Endothelial cell of umbilical vein (primary cell): ENCODE measurements at regions not wholly inside any gene's neighbourhood (a gene's known extent, or its start where the extent isn't known, plus 50 kb on each side); places are given as distances from the start of the nearest gene placed in this dataset.

ENCODE experiments used
- CTCF ChIP-seq, 2 donors: IDR thresholded peaks; 1 replicate in 1 of 2; 2 replicates in 1 of 2; pipeline ENCODE4 v1.5.1; 2011; ENCODE audit warnings: low read length in 2 of 2, mild to moderate bottlenecking in 2 of 2, moderate library complexity in 2 of 2, control low read depth in 1 of 2, inconsistent platforms in 1 of 2, low read depth in 1 of 2; ENCODE audit not compliant: insufficient read depth in 1 of 2; ENCODE audit errors: extremely low read depth in 1 of 2
- EZH2 ChIP-seq: IDR thresholded peaks from 2 replicates; pipeline ENCODE4 v1.6.1; 2012; ENCODE audit warnings: borderline replicate concordance, low read depth, mild to moderate bottlenecking, moderate library complexity, low read length, inconsistent platforms; ENCODE audit not compliant: severe bottlenecking
- JUN ChIP-seq: IDR thresholded peaks from 2 replicates; pipeline ENCODE4 v1.6.1; 2011; ENCODE audit warnings: borderline replicate concordance, low read depth; ENCODE audit not compliant: insufficient read length, insufficient read depth
- MAX ChIP-seq: IDR thresholded peaks from 2 replicates; pipeline ENCODE4 v1.6.1; 2011; ENCODE audit not compliant: insufficient read depth, insufficient read length
- MYC ChIP-seq: IDR thresholded peaks from one replicate; pipeline ENCODE4 v1.6.1; 2011; ENCODE audit warnings: mild to moderate bottlenecking, low read depth, low read length
- POLR2A ChIP-seq: IDR thresholded peaks from 2 replicates; pipeline ENCODE4 v1.6.1; 2012; ENCODE audit warnings: low read depth, mild to moderate bottlenecking, control low read depth, low read length
- POLR2AphosphoS5 ChIP-seq: IDR thresholded peaks from 2 replicates; pipeline ENCODE4 v1.6.1; 2012; ENCODE audit warnings: low read depth, mild to moderate bottlenecking, control low read depth, low read length, moderate library complexity; ENCODE audit not compliant: insufficient read depth

- TF ChIP-seq CTCF (IDR thresholded peaks at IDR 0.05; ENCODE audit: extremely low read depth in 1 of 2, insufficient read depth in 1 of 2, low read depth in 1 of 2, low read length in 2 of 2), result no peak
- no peak for TF ChIP-seq POLR2A
- TF ChIP-seq EZH2, result no peak
- TF ChIP-seq MAX, result no peak
- TF ChIP-seq POLR2AphosphoS5, result no peak
- no peak for TF ChIP-seq JUN
- TF ChIP-seq MYC, result no peak
Observed at GRCh38 chrX:115503099-115503498, 57.9 kb upstream of the PLS3 start.
